K562 (cell line): ENCODE measurements at regions not wholly inside any gene's neighbourhood (a gene's known extent, or its start where the extent isn't known, plus 50 kb on each side); places are given as distances from the start of the nearest gene placed in this dataset.

ENCODE experiments used
- ATAC-seq: fragments of 200-7000 bp; cut with Tn5 transposase; 3 replicates; pipeline ENCODE4 v1.9.1; 2020; ENCODE audit warnings: moderate library complexity
- BruUV-seq: library from RNA; stranded (reverse); fragments of 400-500 nt; replicated peaks from 2 replicates; lab custom pipeline; 2021; lab: Mats Ljungman, UMichigan
- CTCF ChIA-PET: fragments of 300-600 bp; formaldehyde crosslinking; extraction: SDS; loops from one replicate; lab custom pipeline; 2021; ENCODE audit warnings: low intra/inter-chr PET ratio; lab: Yijun Ruan, JAX
- POLR2A ChIA-PET: fragments of 300-600, 350-650 bp; sonication (Branson Sonifier 250); formaldehyde crosslinking; extraction: SDS; loops from one replicate; lab custom pipeline; 2021; ENCODE audit warnings: antibody characterized with exemption, inconsistent platforms; lab: Yijun Ruan, JAX
- DNase-seq, 4 experiments: peaks; one replicate each; pipeline versions ENCODE4 v3.0.0 to v3.0.0-alpha.2; 2011 to 2018; ENCODE audit warnings: low spot score in 3 of 4, mixed read lengths in 3 of 4; ENCODE audit errors: extremely low read depth in 1 of 4
- FAIRE-seq: peaks from 2 replicates; lab custom pipeline; 2011; peaks lifted over from hg19 to GRCh38; lab: Jason Lieb, UNC
- H2AFZ ChIP-seq: 2 replicates; pipeline ENCODE4 v1.6.0; 2011; ENCODE audit warnings: low read depth, low read length, control low read depth, inconsistent platforms
- H3K27ac ChIP-seq: fragments of 200-600 bp; 3 replicates; pipeline ENCODE4 v1.8.0; 2011; ENCODE audit warnings: low read depth, mild to moderate bottlenecking, control low read depth, inconsistent platforms, low read length, moderate library complexity, mixed read lengths; ENCODE audit errors: extremely low read depth
- H3K27me3 ChIP-seq, 2 experiments: fragments of 300-600 bp in 1 of 2; 2 replicates in 1 of 2; 3 replicates in 1 of 2; pipeline versions ENCODE4 v1.6.0 to v1.8.0; 2011; ENCODE audit warnings: inconsistent platforms in 2 of 2, low read length in 2 of 2, mild to moderate bottlenecking in 1 of 2, mixed read lengths in 1 of 2, moderate library complexity in 1 of 2; ENCODE audit not compliant: control insufficient read depth in 2 of 2, insufficient read depth in 2 of 2
- H3K36me3 ChIP-seq: fragments of 300-600 bp; 3 replicates; pipeline ENCODE4 v1.8.0; 2011; ENCODE audit warnings: mild to moderate bottlenecking, low read length, inconsistent platforms; ENCODE audit not compliant: control insufficient read depth, insufficient read depth
- H3K4me1 ChIP-seq, 2 experiments: fragments of 200-600 bp in 1 of 2; replicated peaks in 1 of 2; 2 replicates in 1 of 2; 3 replicates in 1 of 2; pipeline versions ENCODE4 v1.5.1 to v1.8.0; 2011; ENCODE audit warnings: inconsistent platforms in 2 of 2, low read length in 2 of 2, mild to moderate bottlenecking in 1 of 2, mixed read lengths in 1 of 2, moderate library complexity in 1 of 2; ENCODE audit not compliant: control insufficient read depth in 2 of 2, insufficient read depth in 2 of 2
- H3K4me2 ChIP-seq: 2 replicates; pipeline ENCODE4 v1.6.1; 2011; ENCODE audit warnings: low read length, control low read depth, inconsistent platforms, mixed read lengths; ENCODE audit not compliant: insufficient read depth
- H3K4me3 ChIP-seq: fragments of 200-600 bp; sonication (generic), shearing (Covaris generic); 2 replicates; pipeline ENCODE4 v1.5.1; 2016; ENCODE audit warnings: control low read depth, inconsistent platforms
- H3K79me2 ChIP-seq: fragments of 200-600 bp; 3 replicates; pipeline ENCODE4 v1.8.0; 2011; ENCODE audit warnings: low read length, inconsistent platforms; ENCODE audit not compliant: control insufficient read depth, insufficient read depth
- H3K9ac ChIP-seq, 2 experiments: 2 replicates each; pipeline versions ENCODE4 v1.6.0 to v1.6.1; 2011; ENCODE audit warnings: low read depth in 2 of 2, low read length in 2 of 2, control low read depth in 1 of 2, inconsistent platforms in 1 of 2, mild to moderate bottlenecking in 1 of 2, mixed read lengths in 1 of 2; ENCODE audit not compliant: insufficient read depth in 1 of 2
- H3K9me1 ChIP-seq: one replicate; pipeline ENCODE4 v1.6.0; 2011; ENCODE audit warnings: inconsistent platforms, mild to moderate bottlenecking, low read length, moderate library complexity; ENCODE audit not compliant: control insufficient read depth, insufficient read depth
- H3K9me3 ChIP-seq: replicated peaks from 2 replicates; pipeline ENCODE4 v1.5.1; 2011; ENCODE audit warnings: low read depth, low read length, inconsistent platforms; ENCODE audit not compliant: control insufficient read depth, insufficient read depth
- H4K20me1 ChIP-seq: replicated peaks from 2 replicates; pipeline ENCODE4 v1.6.1; 2011; ENCODE audit warnings: low read length, inconsistent platforms, mixed read lengths; ENCODE audit not compliant: control insufficient read depth, insufficient read depth
- CHD2 ChIP-seq: IDR thresholded peaks from 2 replicates; pipeline ENCODE4 v1.6.1; 2011; ENCODE audit warnings: low read depth, low read length
- CXXC5 ChIP-seq: fragments of 250-450 bp; sonication (Bioruptor Pico); IDR thresholded peaks from 2 replicates; pipeline ENCODE4 v1.8.0; 2022; ENCODE audit warnings: inconsistent platforms, mild to moderate bottlenecking, moderate library complexity
- GATAD2A ChIP-seq: fragments of 450-650 bp; IDR thresholded peaks from 2 replicates; pipeline ENCODE4 v1.6.1; 2017
- HNRNPL ChIP-seq: fragments of 200-400 bp; formaldehyde crosslinking; IDR thresholded peaks from 2 replicates; pipeline ENCODE4 v1.6.1; 2017; ENCODE audit warnings: low read depth, mild to moderate bottlenecking, low read length
- MTA1 ChIP-seq: fragments of 450-650 bp; IDR thresholded peaks from 2 replicates; pipeline ENCODE4 v1.6.1; 2017; ENCODE audit warnings: borderline replicate concordance
- MTA2 ChIP-seq: fragments of 450-650 bp; IDR thresholded peaks from 2 replicates; pipeline ENCODE4 v1.6.1; 2016; ENCODE audit warnings: low read depth
- MYNN ChIP-seq, 2 experiments: sonication (generic); formaldehyde crosslinking in 1 of 2; IDR thresholded peaks; 2 replicates each; pipeline versions ENCODE4 v1.5.0 to v1.6.1; 2016 to 2020; ENCODE audit warnings: antibody characterized with exemption in 1 of 2, missing genetic modification reagents in 1 of 2
- PKNOX1 ChIP-seq: fragments of 450-650 bp; IDR thresholded peaks from 2 replicates; pipeline ENCODE4 v1.6.1; 2016
- THRA ChIP-seq: fragments of 450-650 bp; IDR thresholded peaks from 2 replicates; pipeline ENCODE4 v1.6.1; 2017; ENCODE audit warnings: mild to moderate bottlenecking, moderate library complexity
- ZBTB17 ChIP-seq: fragments of 450-650 bp; formaldehyde crosslinking; IDR thresholded peaks from 2 replicates; pipeline ENCODE4 v1.4.0; 2020; ENCODE audit warnings: mild to moderate bottlenecking
- ZNF212 ChIP-seq: fragments of 450-650 bp; formaldehyde crosslinking; IDR thresholded peaks from 2 replicates; pipeline ENCODE4 v1.4.0; 2020; ENCODE audit warnings: mild to moderate bottlenecking
- ZNF347 ChIP-seq: fragments of 450-650 bp; formaldehyde crosslinking; IDR thresholded peaks from 2 replicates; pipeline ENCODE4 v1.4.0; 2020; ENCODE audit warnings: low read depth, mild to moderate bottlenecking, moderate library complexity
- WGBS: fragments of 100-300 bp; shearing (Covaris generic); methylation state at CpG from one replicate; pipeline ENCODE4 v1.1.6; 2016; ENCODE audit warnings: low coverage, mixed read lengths; ENCODE audit not compliant: insufficient coverage; ENCODE audit errors: missing lambda C conversion rate; 5-methylcytosine and 5-hydroxymethylcytosine counted together
- in situ Hi-C: fragments of 300-500 bp; cut with MboI; formaldehyde crosslinking; loops from 4 replicates; pipeline ENCODE4 v1.15.0; 2018; ENCODE audit warnings: inconsistent platforms, mixed read lengths
- intact Hi-C: fragments of 100-400 bp; cut with micrococcal nuclease; formaldehyde crosslinking; loops from 2 replicates; pipeline ENCODE4 v1.14.2; 2022
- TF ChIP-seq, protein P1 (sequence below): sonication (generic); formaldehyde crosslinking; IDR thresholded peaks from 2 replicates; pipeline ENCODE4 v1.8.0; 2022; ENCODE audit warnings: mild to moderate bottlenecking, missing genetic modification reagents

DNA sequence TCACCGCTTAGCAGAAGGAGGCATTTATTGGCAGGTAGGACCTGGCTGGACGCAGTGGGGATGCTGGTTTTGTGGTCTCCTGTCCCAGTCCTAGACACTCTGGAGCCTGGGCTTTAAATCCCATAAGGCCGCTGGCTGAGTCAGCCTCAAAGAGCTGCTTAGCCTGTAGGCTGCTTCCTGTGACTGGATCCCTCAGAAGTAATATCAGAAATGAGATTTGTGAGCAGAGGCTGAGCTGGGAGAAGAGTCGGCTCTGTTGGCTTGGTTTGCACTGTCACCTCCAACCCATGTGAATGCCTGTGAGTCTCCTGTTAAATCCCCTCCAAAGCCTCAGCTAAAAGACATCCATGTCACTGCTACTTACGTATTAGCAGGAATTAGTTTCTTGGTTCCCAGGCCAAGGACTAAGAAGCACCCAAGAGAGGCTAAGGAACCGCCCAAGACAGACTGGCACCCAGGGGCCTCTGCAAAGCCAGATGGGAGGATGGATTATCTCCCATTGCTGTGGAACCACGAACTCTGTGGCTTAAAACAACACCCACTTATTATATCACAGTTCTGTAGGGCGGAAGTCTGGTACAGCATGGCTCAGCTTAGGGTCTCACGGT lies 289.4 kb downstream of the CDC5L start:
- TF ChIP-seq ZBTB17 (CRISPR knock-in tag) (no peak), GATAD2A (no peak)
- Histone ChIP-seq H3K9me1 (no peaks in the 10 kb centered on the region), H3K27ac (no peak overlapping the region), H2AFZ (no peak overlapping the region), H4K20me1 (no peaks in the 10 kb centered on the region), H3K4me1 (no peaks in the 10 kb centered on the region), H3K27me3 (peaks cover 2 to 52% of the 10 kb centered on the region in 2 experiments; a peak in 3 of 5 replicates), H3K36me3 (no peaks in the 10 kb centered on the region), H3K9ac (no peak overlapping the region), H3K79me2 (no peaks in the 10 kb centered on the region), H3K4me2 (no peak overlapping the region), H3K9me3 (no peaks in the 10 kb centered on the region), H3K4me3 (no peak overlapping the region)
- no TSS peak for BruUV-seq
- intact Hi-C loops: no loop called here
- ATAC-seq (no peak), DNase-seq (no peak), FAIRE-seq (no peak)
- ChIA-PET CTCF (no interaction called here), POLR2A (no interaction called here)
- in situ Hi-C loops: no loop called here
- WGBS: 3% methylated on average over 9 of the region's 9 CpGs

GRCh38 chr6:44678252-44678935 lies 290.9 kb downstream of the CDC5L start:
- H3K27ac ChIP-seq: no peak overlapping the region
- POLR2A ChIA-PET: no interaction called here
- CTCF ChIA-PET: no interaction called here
- no peak overlapping the region for H3K4me2 ChIP-seq
- WGBS: 1% methylated on average over 8 of the region's 9 CpGs
- no TSS peak for BruUV-seq
- H3K4me3 ChIP-seq: no peak overlapping the region
- H3K9me3 ChIP-seq: no peaks in the 10 kb centered on the region
- in situ Hi-C loops (no loop called here), intact Hi-C loops (no loop called here)
- H3K27me3 ChIP-seq: peaks cover 2 to 52% of the 10 kb centered on the region in 2 experiments; a peak in 3 of 5 replicates
- no peaks in the 10 kb centered on the region for H4K20me1 ChIP-seq
- TF ChIP-seq HNRNPL (no peak), ZNF347 (CRISPR knock-in tag) (no peak), MYNN (IDR thresholded peaks at IDR 0.05) (no peak), MYNN (CRISPR knock-in tag; IDR thresholded peaks at IDR 0.05) (no peak), PKNOX1 (no peak), MTA1 (no peak), ZNF212 (CRISPR knock-in tag) (no peak), CXXC5 (CRISPR knock-in tag) (no peak), THRA (no peak), MTA2 (no peak), CHD2 (no peak)
- TF ChIP-seq, protein P1, sequence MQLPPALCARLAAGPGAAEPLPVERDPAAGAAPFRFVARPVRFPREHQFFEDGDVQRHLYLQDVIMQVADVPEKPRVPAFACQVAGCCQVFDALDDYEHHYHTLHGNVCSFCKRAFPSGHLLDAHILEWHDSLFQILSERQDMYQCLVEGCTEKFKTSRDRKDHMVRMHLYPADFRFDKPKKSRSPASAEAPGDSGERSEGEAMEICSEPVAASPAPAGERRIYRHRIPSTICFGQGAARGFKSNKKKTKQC (CRISPR knock-in tag): no peak
- FAIRE-seq: no peak
- H2AFZ ChIP-seq: no peak overlapping the region
- no peak for DNase-seq
- H3K36me3 ChIP-seq: no peaks in the 10 kb centered on the region
- no peak overlapping the region for H3K9ac ChIP-seq
- H3K9me1 ChIP-seq: no peaks in the 10 kb centered on the region
- H3K79me2 ChIP-seq: no peaks in the 10 kb centered on the region
- no peaks in the 10 kb centered on the region for H3K4me1 ChIP-seq
- no peak for ATAC-seq
